NCI-H446 (cell line): ENCODE measurements at regions not wholly inside any gene's neighbourhood (a gene's known extent, or its start where the extent isn't known, plus 50 kb on each side); places are given as distances from the start of the nearest gene placed in this dataset.

ENCODE experiments used
- DNase-seq, 2 experiments: peaks; one replicate each; lab custom pipeline; 2025; lab: John Stamatoyannopoulos, UW

DNA sequence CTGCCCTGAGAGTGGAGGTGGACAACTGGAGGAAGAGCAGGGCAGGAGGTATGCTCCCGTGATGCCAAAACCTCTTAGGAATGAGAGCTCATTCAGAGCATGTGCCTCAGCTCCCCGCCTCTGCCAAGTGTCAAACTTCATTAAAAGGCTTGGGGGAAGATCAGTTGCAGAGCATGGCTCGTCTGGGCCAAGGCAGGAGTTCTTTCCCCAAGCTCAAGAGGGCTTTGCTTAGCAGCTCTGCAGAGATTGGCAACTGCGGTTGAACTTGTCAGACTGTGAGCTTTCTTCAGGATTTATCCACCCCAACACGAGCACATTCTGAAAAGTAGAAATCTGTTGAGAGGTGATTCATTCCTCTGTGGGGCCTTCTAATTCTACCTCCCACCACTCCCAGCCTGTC lies 248.1 kb downstream of the HS3ST3A1 start:
- no peak for DNase-seq

DNA sequence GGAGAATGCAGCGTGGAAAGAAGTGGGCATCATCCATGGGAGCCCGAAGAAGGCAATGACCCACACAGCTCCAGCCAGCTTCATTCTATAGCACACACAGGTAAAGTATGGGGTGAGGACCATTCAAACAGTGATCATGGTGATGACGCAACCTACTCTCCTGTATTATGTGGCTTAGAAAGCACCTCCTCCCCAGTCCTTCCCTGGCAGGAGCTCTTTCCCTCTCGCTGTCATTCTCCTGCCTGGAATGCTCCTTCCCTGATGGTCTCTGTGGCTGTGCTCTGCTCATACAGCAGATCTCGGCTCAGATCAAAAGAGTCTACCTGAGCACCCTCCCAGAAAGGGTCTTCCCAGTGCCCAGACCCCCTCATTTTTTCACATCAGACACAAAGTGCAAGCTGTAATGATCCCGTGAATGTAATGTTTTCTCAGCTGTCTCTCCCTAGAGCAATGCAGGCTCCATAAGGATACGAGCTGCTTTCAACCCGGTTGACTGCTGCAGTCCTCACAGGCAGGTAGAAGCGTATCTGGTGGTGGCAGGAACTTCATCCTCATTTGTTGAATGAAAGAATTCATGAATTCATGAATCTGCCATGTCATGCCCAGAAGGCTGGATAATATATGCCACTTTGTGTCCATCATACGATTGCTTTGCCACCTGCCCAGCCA lies 248.8 kb downstream of the HS3ST3A1 start:
- no peak for DNase-seq

DNA sequence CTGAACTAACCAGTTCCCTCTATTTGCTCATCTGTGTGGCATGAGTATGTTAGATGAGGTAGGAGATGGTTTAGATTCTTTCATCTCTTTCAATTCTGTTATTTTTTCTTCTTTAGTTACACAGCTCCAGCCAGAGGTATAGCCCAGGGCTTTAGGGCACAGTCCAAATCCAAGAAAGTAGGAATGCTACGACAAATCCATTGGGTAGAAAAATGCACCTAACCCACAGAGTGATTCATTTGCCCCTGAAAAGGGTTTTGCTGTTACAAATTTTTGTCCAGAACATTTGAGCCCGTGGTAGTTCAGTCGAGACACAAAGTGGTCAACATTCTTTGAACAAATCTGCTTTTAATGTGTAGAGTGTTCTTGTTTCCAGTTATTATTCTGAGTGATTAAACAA lies 250.7 kb downstream of the HS3ST3A1 start:
- DNase-seq, result no peak

DNA sequence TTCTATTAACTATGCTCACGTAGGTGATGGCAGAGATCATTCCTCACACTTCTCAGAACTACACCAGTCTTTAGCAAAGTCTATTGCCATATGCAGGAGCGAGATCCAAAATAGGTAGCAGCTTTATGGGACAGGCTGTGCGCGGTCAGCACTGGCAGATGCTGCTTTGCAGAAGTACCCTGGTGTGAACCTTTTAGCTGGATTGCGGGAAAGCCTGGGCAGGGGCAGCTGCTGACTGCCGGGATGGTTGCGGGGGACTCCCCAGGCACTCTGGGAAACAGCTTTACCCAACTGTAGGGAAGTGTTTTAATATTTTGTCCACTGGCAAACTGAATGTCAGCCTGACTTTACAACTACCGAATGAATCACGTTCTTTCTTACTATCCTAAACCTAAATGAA lies 251.3 kb downstream of the HS3ST3A1 start:
- DNase-seq, result no peak

DNA sequence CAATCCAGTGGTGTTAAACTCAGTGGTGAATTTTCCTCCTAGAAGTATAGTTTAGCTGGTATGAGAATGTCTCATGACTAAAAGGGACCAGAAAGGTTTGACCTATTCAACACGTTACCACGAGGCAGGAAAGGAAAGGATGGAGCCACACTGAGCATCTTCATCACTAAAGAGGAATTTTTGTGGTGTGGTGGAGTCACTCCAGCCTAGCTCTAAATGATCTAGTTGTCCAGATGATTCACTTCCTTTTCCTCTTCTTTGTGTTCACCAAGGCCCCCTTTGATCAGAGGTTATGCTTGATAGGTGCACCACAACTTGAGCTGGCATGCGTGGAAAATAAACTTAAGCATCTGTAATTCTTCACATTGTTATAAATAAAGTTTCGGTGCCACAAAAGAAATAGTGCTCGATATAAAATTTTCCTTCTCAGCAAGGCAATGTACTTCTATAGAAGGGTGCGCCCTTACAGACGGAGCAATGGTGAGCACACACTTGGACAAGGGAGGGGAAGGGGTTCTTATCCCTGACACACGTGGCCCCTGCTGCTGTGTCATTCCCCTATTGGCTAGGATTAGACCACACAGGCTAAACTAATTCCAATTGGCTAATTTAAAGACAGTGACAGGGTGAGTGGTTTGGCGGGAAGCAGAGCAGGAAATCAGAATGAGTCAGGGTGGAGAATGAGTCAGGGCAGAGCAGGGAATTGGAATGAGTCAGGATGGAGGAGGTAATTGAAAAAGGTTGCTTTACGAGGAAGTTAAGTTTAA lies 254.6 kb downstream of the HS3ST3A1 start:
- no peak for DNase-seq

DNA sequence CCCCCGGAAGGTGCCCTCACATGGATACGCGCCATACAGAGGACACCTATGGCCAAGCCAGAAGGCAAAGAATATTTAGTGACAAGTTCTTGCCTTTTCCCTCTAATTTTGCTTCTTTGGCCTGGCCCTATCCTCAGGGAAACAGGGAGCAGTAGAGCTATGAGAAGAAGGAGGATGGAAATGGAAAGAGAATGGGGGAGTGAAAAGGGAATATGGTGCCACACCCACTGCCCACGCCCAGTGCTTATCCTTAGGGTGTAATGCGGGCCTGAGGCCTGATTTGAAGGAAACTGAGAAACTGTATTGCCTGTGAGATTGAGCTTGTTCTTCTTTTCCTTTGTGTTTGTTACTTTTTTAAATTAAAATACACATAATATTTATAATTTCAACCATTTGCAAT lies 255.1 kb downstream of the HS3ST3A1 start:
- DNase-seq, result no peak

DNA sequence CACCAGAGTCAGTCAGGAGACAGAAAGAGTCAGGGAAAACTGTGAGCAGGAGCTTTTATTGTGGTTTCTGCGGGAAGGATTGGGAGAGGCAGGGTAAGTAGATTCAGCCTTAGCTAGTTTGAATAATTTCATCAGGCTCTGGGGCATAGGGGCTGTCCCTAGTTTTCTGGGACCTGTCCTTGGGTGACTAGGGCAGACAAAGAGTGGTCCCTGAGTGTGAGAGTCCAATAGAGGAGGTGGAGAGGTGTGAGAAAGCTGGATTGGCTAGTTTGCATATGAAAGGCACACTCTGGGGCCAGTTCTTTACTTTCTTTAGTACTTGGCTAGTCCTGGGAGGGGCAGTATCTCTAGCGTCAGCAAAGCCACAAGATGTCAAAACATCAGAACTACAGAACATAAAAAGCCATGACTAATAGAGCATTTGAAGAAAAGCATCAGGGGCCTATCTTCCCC lies 255.6 kb downstream of the HS3ST3A1 start:
- DNase-seq, result no peak

DNA sequence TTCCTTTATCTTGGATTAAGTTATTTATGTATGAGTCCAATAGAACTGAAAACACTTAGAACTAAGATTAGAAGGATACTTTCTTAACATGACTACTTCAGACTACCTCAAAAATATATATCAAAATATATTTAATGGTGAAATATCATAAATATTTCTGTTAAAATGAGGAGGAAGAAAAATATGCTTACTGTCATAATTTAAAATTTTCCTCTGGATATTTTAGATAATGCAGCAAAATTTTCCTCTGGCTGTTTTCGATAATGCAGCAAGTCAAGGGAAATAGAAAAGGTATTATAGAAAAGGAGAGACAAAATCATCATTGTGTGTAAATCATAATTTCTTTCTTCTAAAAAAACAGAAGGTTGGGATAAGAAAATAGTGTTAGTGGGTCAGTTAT lies 263.3 kb downstream of the HS3ST3A1 start:
- DNase-seq, result no peak

DNA sequence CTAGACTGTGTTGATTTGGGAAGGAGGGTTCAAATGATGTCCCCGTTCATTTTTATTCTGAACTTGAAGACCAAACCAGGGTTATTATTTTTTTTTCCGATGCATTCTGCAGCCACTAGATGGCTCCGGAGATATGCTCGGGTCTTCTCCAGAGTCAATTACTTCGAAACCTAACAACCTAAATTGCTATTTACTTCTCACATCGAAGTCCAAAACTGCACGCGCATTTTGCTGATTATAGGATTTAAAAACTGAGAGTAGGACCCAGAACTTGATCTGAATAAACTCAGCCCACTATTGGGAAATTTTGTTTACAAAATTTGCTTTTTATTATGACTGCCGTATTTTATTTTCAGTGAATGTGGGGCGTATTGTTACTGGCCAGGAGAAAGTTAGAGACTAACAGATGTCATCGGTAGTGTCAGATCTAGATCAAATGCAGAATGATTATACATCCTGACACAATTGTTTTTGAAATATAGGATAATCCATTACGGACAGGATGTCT lies 263.8 kb downstream of the HS3ST3A1 start:
- peak in 1 of 2 experiments; percentile 7 for DNase-seq

DNA sequence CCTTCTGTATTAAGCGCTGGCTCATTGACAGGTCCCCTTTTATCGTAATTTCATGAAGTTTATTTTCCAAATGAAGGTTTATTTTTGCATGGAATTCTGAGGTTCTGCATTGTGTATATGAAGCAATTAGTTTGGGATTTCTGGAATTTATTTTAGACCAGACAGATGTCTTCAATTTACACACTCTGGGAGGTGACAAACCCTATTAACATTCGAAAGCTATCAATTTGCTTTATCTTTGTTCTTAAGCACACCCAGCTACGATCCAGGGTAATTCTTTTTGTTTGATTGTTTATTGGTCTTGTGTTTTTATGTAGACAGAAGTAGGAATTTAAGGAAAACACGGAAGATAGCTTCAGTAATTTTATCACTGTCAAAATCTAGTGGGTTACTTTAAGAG lies 264.6 kb downstream of the HS3ST3A1 start:
- DNase-seq, result no peak

DNA sequence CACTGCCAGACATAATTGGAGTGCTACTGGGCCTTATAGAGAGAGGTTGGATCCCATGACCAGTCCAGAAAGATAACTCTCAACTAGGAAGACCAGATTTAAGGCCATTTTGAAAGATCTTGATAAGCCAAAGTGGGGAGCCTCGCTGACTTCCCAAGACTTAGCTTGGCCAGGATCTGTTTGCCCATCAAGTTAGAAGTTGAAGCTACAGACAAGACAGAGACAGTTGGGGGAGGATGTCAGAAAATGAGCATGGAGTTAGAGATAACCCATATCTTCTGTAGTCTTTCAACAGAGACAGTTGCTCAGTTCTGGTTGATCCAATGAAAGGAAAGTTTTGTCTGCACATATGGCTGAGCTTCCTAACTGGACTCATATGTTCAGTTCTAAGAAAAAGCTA lies 267.4 kb downstream of the HS3ST3A1 start:
- DNase-seq, result no peak

DNA sequence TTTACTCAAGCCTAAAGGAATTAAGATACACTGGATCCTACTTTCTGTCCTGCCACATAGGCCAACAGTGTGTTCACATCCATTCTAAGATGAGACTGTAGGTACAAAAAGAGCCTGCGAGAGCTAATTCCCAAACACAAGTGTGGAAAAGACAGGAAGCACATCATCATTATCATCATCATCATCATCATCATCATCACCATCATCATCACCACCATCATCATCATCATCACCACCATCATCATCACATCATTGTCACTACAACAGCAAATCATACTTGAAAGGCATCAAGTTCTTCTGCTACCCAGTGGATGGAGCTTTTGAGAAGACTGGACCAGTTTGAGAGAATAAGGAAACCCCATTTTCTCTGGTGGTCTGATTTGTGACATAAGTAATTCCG lies 268.1 kb downstream of the HS3ST3A1 start:
- DNase-seq, result no peak

DNA sequence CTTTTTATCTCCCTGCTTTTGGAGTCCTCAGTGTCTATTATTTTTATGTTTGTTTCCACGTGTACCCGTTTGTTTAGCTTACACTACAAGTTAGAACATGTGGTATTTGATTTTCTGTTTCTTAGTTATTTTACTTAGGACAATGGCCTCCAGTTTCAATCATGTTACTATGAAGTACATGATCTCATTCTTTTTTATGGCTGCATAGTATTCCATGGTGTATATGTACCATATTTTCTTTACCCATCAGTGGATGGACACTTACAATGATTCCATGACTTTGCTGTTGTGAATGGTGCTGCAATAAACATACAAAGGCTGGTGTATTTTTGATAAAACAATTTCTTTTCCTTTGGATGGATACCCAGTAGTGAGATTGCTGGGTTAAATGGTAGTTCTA lies 269.5 kb downstream of the HS3ST3A1 start:
- no peak for DNase-seq

DNA sequence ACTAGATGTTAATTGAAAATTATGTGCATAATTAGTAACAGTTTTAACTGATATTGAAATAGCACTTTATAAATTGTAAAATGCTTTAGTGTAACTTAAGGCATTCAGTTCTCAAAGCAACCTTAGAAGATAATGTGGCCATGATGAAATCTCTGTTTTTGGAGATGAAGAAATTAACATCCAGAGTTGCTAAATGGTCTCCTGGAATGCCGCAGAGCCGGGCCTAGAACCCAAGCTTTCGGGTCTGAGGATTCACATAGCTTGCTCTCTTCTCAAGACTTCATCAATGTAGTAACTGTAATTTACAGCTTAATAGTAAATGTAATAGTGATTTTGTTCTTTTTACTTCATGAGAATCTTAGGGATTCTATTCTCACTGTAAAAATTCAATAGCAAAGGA lies 272.3 kb downstream of the HS3ST3A1 start:
- DNase-seq, result no peak

DNA sequence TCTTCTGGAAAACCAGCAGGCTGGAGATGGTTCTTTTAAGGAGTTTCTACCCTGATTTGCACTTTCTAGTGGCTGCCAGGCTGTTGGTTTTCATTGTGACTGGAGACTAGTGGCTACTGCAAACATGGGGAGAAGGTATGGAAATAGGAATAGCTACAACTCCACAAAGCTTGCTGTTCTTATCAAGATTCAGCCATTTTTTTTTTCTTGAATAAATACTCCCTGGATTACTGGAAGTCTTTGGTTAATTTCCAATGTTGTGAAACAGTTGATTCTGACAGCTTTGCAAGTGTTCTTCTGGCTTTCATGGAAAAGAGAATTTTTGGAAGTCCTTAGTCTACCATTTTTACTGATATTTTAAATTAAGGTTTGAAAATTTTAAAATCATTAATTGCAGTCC lies 277.7 kb downstream of the HS3ST3A1 start:
- no peak for DNase-seq

DNA sequence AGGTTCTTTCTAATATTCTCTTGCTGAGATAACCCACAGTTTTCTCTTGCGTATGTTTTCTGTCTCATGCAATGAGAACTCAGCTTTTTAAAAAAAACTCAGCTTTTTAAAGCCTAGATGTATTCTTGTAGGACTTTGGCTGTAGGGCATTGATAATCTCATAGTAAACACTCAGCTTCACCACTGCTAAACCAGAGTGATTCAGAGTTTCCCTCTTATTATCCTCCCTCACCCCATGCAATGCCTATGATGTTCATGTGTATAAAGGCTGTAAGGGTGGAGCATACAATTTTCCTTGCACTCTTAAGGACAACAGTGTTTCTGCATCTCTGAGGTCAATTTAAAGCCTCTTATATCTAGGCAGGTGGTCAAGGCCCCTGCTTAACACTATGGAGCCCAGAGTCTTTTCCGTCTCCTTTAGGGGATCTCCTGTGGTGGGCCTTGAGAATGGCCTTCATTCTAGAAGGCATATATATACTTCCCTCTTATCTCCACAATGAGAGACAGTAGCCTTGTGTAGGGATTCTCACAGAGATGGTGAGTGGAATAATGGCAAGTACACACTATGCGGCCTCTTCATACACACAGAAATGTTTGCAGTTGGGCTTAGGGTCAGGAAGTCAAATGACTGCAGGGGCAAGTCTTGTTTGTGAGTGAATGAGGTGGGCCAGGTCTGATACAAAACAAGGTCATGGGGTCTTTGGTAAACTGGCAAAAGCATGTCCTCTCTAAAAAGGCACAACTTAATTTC lies 279.6 kb downstream of the HS3ST3A1 start:
- DNase-seq, result no peak

DNA sequence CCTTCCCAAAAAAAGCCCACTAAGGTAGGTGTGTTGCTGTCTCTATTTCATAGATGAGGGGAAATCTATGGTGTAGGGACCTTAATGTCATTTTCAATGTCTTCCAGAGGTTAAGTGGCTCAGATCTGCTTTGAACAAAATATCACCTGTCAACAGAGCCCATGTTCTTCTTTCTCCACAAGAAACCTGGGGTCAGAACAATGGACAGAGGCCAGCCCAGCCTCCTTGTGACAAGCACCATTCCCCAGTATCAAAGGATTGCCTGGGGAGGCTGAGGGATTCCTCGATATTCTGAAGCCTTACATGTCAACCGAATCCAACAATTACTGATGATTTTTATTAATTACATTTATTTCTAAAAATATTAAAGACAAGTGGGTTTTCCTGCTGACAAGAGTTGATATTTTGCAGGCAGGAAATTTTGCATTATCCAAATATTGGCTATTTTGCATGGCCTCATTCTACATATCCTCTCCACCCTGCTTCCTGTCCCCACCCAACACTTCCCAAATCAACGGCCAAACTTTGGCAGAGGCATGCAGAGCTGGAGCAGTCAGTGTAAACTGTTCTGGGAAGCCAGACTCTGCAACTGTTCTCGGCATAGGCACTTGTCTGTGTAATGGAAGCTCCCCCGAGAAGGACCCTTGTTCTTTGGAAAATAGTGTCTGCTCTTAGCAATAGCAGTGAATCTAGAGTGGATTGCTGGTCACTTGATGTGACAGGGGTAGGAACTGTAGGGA lies 281.5 kb downstream of the HS3ST3A1 start:
- DNase-seq, result no peak

DNA sequence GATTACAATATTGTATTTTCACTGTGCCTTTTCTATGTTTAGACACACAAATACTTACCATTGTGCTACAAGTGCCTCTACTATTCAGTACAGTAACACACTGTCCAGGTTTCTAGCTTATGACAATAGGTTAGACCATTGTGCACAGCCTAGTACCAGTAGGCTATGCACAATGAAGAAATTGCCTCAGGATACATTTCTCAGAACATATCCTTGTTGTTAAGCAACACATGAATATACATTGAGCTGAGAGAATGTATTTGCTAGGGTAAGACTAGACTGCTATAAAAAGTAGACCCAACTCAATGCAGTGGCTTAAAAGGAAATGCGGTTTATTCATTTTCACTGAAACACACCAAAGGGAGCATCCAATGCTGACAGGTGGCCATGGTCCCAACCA lies 285.1 kb downstream of the HS3ST3A1 start:
- no peak for DNase-seq

DNA sequence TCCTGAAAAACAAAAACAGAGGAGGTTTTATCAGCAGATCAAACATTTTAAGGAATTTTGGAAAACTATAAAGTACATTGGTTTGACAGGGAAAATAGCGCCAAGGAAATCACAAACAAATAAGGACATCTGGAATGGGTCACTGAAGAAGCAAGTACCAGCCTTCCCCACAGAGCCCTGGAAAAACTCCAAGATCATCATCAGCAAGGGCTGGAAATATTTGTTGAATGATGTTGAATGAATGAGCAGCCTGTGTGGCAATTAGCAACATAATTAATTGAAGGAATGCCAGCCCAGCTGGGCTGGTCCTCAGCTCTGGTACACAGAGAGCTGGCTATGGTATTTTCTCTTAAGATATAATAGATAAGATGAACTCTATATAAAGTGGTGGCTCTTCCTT lies 290.4 kb downstream of the HS3ST3A1 start:
- DNase-seq, result no peak

DNA sequence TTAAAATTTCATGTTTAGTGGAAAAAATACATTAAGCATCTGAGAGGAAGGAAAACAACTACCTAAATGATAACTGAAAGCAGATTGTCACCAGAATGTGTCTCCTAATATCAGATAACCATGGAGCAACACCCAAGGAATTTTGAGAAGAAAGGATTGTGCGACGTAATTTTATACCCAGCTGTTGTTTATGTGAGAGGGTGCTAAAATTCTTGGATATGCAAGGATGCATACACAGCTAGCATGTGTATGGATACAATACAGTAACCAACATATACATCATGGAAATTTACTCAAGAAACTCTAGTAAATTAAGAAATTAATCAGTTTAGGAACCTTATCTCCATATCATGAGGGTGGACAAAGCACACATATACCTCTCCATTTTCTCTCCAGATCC lies 290.9 kb downstream of the HS3ST3A1 start:
- DNase-seq, result no peak

DNA sequence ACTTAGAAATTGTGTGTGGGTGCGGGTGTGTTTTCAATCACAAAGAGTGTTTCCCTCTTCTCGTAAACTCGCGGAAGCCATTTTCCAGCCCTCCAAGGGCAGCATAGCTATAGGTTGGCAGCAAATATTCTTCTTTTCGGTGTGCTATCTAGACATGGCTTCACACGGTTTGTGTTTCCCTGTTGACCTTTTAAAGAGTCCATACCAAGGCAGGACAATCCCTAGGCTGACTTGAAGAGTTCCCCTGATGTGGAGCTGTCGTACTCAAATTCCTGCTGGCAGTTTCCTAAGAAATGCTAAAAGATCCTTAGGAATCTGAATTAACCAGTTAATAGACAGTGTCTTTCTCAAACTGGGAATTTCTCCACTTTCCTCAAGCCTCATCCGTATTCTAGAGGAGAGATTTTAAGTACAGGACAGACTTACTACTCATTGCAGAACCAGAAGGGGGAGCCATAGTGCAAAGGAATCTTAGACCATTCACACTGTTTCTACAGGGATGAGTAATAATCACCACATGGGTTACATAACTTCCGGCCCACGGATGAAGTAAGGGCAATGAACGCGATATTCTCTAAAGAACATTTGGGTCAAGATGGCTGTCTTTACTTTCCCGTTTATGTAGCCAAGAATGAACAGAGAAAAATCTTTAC lies 288.6 kb upstream of the ELAC2 start:
- DNase-seq, result peak in 1 of 2 experiments; percentile 20

DNA sequence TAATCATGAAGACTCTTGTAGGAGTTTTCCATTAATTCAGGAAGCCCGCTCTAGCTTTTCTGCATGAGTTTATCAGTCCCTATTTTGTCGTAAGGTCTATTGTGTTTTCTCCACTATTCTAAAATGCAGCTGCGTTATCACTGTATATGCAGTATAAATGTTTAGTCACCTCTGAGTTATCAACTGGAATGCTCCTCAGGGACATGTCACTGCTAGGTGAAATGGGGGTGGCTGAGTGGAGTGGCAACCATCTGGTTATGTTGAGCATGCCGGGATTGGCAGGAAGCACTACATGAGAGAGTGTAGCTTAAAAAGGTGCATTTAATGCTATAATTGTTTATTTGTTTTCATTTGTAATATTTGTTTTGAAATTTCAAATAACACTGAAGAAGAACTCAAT lies 285.2 kb upstream of the ELAC2 start:
- no peak for DNase-seq
